ENCODE measurements at regions not wholly inside any gene's neighbourhood (a gene's known extent, or its start where the extent isn't known, plus 50 kb on each side); places are given as distances from the start of the nearest gene placed in this dataset.
"Not testable (repeated sequence)": the region's sequence is repeated elsewhere in the genome, so short reads cannot be mapped to it uniquely, and the experiment has no call there.

- TF ChIP-seq SIN3A (IDR thresholded peaks at IDR 0.05; ENCODE audit: borderline replicate concordance, low read depth, low read length) (no peak), ZBTB33 (IDR thresholded peaks at IDR 0.05; ENCODE audit: borderline replicate concordance, low read depth) (no peak), ELF1 (IDR thresholded peaks at IDR 0.05) (no peak), REST (IDR thresholded peaks at IDR 0.05; ENCODE audit: low read depth, low read length) (no peak), FOSL2 (IDR thresholded peaks at IDR 0.05; ENCODE audit: borderline replicate concordance, low read depth) (no peak), CHD2 (IDR thresholded peaks at IDR 0.05; ENCODE audit: low read length, partially characterized antibody) (no peak), RAD21 (IDR thresholded peaks at IDR 0.05; ENCODE audit: low read length) (no peak), NFIC (IDR thresholded peaks at IDR 0.05; ENCODE audit: borderline replicate concordance) (no peak), RCOR1 (IDR thresholded peaks at IDR 0.05; ENCODE audit: low read length) (no peak)
- no peaks in the 10 kb centered on the region for H3K79me2 ChIP-seq (ENCODE audit: insufficient read depth)
- no peaks in the 10 kb centered on the region for H3K9me3 ChIP-seq
- H3F3A ChIP-seq (replicated peaks; ENCODE audit: insufficient read depth): no peaks in the 10 kb centered on the region
- H3K4me2 ChIP-seq: no peak overlapping the region
- ChIA-PET CTCF (no interaction called here), POLR2A (no interaction called here)
- no peak overlapping the region for H3K9ac ChIP-seq
- no peaks in the 10 kb centered on the region for H3K27me3 ChIP-seq (ENCODE audit: insufficient read depth)
- no peaks in the 10 kb centered on the region for H3K9me2 ChIP-seq
- WGBS (ENCODE audit: low lambda C conversion rate): 5% methylated on average over 8 of the region's 8 CpGs
- no peaks in the 10 kb centered on the region for H4K20me1 ChIP-seq (ENCODE audit: insufficient read depth)
- no peaks in the 10 kb centered on the region for H3K36me3 ChIP-seq (replicated peaks in 1 of 2; ENCODE audit: control insufficient read depth in 1 of 2, insufficient read depth in 2 of 2, low read length in 1 of 2)
- no peak overlapping the region for H2AFZ ChIP-seq (ENCODE audit: low read depth)
- DNase-seq: no peak
- H3K27ac ChIP-seq (ENCODE audit: low read depth in 2 of 2, low read length in 1 of 2): no peak overlapping the region
- H3K4me1 ChIP-seq (ENCODE audit: control insufficient read depth in 1 of 2, insufficient read depth in 2 of 2, low read depth in 1 of 2, low read length in 1 of 2): no peaks in the 10 kb centered on the region
- H3K4me3 ChIP-seq (ENCODE audit: low read depth in 2 of 2, low read length in 1 of 2): no peak overlapping the region
Measured at GRCh38 chr7:57220746-57221145, 88.5 kb upstream of the ZNF479 start.

GRCh38 chr7:57225666-57226065 is 93.4 kb upstream of the ZNF479 start:
- no peak for DNase-seq
- Histone ChIP-seq H3K4me3 (ENCODE audit: low read depth in 2 of 2, low read length in 1 of 2) (no peak overlapping the region), H3F3A (replicated peaks; ENCODE audit: insufficient read depth) (no peaks in the 10 kb centered on the region), H4K20me1 (ENCODE audit: insufficient read depth) (no peaks in the 10 kb centered on the region), H2AFZ (ENCODE audit: low read depth) (no peak overlapping the region), H3K9ac (no peak overlapping the region), H3K27me3 (ENCODE audit: insufficient read depth) (no peaks in the 10 kb centered on the region), H3K9me2 (no peaks in the 10 kb centered on the region), H3K9me3 (no peaks in the 10 kb centered on the region), H3K4me2 (no peak overlapping the region), H3K36me3 (replicated peaks in 1 of 2; ENCODE audit: control insufficient read depth in 1 of 2, insufficient read depth in 2 of 2, low read length in 1 of 2) (no peaks in the 10 kb centered on the region), H3K4me1 (ENCODE audit: control insufficient read depth in 1 of 2, insufficient read depth in 2 of 2, low read depth in 1 of 2, low read length in 1 of 2) (no peaks in the 10 kb centered on the region), H3K27ac (ENCODE audit: low read depth in 2 of 2, low read length in 1 of 2) (no peak overlapping the region), H3K79me2 (ENCODE audit: insufficient read depth) (no peaks in the 10 kb centered on the region)
- ChIA-PET CTCF (no interaction called here), POLR2A (no interaction called here)
- WGBS (ENCODE audit: low lambda C conversion rate): 2% methylated on average over 4 of the region's 4 CpGs
- TF ChIP-seq REST (IDR thresholded peaks at IDR 0.05; ENCODE audit: low read depth, low read length) (no peak), ZBTB33 (IDR thresholded peaks at IDR 0.05; ENCODE audit: borderline replicate concordance, low read depth) (no peak), JUND (IDR thresholded peaks at IDR 0.05) (no peak), RCOR1 (IDR thresholded peaks at IDR 0.05; ENCODE audit: low read length) (no peak)

- H3K9ac ChIP-seq; DNase-seq; H3K4me3 ChIP-seq (ENCODE audit: low read depth in 2 of 2, low read length in 1 of 2); H3F3A ChIP-seq (replicated peaks; ENCODE audit: insufficient read depth); H4K20me1 ChIP-seq (ENCODE audit: insufficient read depth); H3K27ac ChIP-seq (ENCODE audit: low read depth in 2 of 2, low read length in 1 of 2); H3K4me1 ChIP-seq (ENCODE audit: control insufficient read depth in 1 of 2, insufficient read depth in 2 of 2, low read depth in 1 of 2, low read length in 1 of 2); H3K36me3 ChIP-seq (replicated peaks in 1 of 2; ENCODE audit: control insufficient read depth in 1 of 2, insufficient read depth in 2 of 2, low read length in 1 of 2); H3K4me2 ChIP-seq; H3K9me3 ChIP-seq; CTCF ChIA-PET; POLR2A ChIA-PET; H2AFZ ChIP-seq (ENCODE audit: low read depth); H3K9me2 ChIP-seq; H3K27me3 ChIP-seq (ENCODE audit: insufficient read depth); H3K79me2 ChIP-seq (ENCODE audit: insufficient read depth): not testable (repeated sequence)
- WGBS (ENCODE audit: low lambda C conversion rate): 2% methylated on average over 6 of the region's 6 CpGs
Measured at GRCh38 chr7:57241236-57241635, 109.0 kb upstream of the ZNF479 start.
